8988T (cell line): ENCODE measurements at regions not wholly inside any gene's neighbourhood (a gene's known extent, or its start where the extent isn't known, plus 50 kb on each side); places are given as distances from the start of the nearest gene placed in this dataset.

Experiments used
- DNase-seq: peaks from one replicate; pipeline ENCODE4 v3.0.0; 2011

GRCh38 chr6:163930012-163930411, 515.5 kb downstream of the QKI start:
- DNase-seq = no peak

GRCh38 chr6:163929538-163929937, 515.0 kb downstream of the QKI start:
- DNase-seq = no peak

DNA sequence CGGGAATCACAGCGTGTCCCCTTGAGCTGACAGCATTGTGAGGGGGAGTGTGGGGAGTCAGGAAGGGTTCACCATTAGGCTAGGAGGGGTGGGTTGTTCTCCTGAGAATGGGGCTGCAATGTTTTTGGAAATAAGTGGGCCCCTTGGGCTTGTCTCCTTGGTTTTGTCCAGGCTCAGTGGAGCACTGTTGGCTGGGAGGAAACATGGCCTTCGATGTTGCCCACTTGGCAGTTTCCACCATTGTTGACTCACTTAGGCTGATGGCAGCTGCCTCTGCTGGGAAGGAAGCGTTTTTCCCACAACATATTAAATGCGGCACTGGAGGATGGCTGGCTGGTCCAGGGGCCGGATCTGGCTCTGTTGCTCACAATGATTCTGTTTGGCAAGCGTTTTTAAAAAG, 512.1 kb downstream of the QKI start:
- no peak for DNase-seq

GRCh38 chr6:163925839-163926238, 511.3 kb downstream of the QKI start:
- no peak for DNase-seq

DNA sequence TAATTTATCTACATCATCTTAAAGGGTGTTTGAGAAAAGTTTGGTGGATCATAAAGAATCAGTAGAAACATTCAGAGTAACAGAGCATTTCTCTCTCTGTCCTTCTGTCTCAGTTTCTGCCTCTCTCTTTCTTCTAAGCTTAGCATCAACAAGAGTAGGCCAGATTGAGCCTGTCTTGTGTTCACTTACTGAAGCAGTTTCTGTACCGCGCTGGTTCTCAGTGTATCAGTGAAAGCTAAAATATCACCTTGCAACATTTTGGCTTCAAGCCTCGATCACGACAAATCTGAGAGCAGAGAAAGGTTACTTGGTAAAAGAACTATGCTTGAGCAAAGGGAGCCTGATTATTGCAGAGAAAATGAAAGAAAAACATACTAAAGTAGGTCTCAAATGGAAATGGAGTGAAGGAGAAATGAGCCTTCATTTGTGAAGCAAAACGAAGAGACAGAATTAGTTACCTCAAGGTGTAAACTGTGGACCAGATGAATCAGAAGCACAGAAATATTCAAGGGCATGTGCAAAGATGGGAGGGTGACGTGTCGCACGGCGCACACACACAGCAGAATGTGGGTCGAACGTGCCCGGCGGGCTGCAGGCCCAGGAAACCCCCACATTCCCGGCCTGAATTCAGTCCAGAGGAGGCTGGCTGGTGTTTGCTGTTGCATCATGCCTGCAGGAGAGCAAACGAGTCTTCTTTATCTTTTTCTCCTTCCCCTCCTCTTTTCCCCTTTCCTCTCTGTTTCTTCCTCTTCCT, 509.3 kb downstream of the QKI start:
- no peak for DNase-seq

- DNase-seq = no peak
Observed at GRCh38 chr6:163922562-163922961, 508.0 kb downstream of the QKI start.

GRCh38 chr6:163919652-163920051, 505.1 kb downstream of the QKI start:
- DNase-seq = no peak

DNA sequence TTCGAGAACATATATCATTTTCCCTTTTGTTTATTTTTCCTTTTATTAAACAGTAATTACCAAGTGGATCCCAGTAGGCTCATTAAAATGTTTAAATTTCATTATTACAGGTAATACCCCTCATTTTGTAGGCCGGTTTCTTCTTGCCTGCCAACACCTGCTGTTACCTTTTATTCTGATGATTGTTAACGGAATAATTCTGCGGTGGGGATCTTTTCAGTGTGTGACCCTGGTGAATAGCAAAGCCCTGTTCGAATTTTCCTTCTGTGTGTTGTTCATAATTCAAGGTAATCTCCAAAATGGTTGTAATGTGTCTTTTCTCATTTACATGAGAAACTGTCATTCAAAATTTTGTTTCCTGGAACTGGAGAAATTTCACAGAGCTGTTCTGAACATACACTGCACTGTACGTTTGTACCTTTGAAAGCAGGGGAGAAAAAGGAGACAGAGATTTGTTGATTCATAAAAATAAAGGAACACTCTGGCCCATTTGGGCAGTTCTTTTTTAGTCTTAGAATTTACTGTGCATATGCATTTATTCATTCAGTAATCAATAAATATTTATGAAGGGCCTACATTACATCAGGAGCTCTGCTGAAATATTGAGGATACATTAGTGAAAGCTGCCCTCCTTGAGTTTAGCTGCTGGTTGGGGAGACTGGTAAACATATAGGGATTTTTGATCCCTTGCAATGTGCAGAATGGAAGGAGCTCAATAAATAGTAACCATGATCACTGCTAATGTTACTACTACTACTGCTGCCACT, 502.0 kb downstream of the QKI start:
- DNase-seq = no peak

DNA sequence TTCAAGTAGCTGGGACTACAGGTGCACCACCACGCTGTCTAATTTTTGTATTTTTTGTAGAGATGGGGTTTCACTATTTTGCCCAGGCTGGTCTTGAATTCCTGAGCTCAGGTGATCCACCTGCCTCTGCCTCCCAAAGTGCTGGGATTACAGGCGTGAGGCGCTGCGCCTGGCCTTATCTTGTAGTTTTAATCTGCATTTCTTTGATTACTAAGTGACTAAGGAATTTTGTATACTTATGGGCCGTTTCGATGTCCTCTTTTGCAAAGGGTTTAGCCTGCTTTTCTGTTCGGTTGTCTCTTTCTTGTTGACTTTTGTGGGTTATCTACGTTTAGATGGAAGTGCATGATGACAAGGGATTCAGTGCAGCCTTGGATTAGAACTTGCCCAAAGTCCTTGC, 500.6 kb downstream of the QKI start:
- DNase-seq = no peak

DNA sequence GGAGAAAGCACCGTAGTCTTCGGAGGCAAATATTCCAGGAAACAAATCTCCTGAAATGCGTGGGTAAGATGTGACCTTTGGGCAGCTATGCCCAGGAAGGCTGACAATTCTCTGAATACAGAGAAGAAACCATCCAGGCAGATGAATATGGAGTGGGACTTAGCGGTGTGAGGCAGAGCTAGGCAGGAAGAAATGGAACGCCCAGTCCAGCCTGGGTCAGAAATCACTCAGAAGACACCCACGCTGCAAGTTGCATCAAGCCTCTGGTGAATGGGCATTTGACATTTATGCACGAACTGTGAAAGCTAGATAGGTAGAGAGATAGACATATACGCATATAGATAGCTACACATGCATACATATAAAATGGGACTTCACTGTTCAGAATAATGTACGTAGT, 498.5 kb downstream of the QKI start:
- DNase-seq = no peak

DNA sequence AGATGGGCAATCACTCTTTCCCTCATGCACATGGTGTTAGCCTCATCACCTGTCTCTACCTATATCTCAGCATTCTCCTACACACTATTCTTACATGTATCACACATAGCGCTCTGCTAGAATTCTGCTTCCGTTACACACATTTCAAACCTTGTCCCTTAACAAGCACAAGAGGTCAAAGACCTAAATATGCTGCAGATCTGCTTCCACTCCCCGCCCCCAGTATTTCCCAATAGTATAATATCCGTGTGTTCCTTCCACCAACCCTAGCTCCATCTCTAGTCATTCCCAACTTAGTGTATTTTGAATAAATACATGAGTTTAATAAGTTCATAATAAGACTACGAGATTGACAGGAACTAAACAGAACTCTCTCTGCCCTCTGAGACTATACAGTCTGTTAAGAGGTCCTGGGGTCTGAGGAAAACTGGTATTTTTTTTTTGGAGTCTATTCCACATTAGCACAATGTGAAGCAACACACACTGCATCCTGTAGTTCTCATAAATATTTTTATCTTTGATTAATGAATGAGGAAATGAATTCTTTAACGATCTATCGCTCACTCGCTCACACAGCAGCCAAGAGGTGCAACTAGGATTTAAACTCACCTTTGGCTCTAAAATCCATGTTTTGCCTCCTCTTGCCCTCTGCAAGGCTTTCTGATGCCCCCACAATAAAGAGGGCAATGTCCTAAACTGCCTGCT, 491.6 kb downstream of the QKI start:
- no peak for DNase-seq

GRCh38 chr6:163904186-163904585, 489.7 kb downstream of the QKI start:
- no peak for DNase-seq

GRCh38 chr6:163903541-163903940, 489.0 kb downstream of the QKI start:
- DNase-seq = no peak

DNA sequence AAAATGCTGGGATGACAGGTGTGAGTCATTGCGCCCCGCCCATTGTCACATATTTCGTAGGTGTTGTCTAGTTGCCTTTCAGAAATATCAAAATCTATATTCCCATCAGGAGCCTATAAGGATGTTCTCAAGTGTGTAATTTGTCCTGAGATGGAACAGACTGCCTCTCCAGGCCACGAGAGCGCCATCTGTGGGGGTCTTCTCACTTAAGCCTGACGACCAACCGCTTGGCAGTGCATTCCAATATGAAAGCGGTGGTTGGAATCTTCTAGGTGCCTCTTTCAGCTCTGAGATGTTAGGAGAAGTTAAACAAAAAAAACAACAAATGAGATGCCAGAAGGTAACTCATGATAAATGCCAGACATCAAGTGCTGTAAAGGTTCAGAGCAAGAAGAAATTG, 488.5 kb downstream of the QKI start:
- DNase-seq = no peak

DNA sequence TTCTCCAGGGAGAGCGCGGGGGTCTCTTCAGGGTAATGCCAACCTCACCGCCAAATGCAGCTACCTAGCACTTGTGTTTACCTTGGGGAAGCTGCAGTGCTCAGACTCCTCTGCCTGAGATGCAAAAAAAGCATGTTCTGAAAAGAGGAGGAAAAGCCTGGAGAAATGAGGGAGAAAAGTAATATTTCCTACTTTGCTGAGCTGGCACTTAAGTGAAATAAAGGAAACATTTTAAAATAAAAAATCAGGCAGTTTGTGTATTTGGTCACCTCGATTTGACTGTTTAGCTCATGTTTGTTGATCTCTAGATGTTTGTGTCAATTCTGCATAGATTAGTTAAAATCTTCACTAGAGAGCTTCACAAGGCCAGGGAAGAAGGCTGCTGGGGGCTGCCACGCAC, 487.2 kb downstream of the QKI start:
- no peak for DNase-seq

GRCh38 chr6:163900570-163900969, 486.1 kb downstream of the QKI start:
- no peak for DNase-seq

GRCh38 chr6:163897669-163898068, 483.2 kb downstream of the QKI start:
- DNase-seq = no peak

DNA sequence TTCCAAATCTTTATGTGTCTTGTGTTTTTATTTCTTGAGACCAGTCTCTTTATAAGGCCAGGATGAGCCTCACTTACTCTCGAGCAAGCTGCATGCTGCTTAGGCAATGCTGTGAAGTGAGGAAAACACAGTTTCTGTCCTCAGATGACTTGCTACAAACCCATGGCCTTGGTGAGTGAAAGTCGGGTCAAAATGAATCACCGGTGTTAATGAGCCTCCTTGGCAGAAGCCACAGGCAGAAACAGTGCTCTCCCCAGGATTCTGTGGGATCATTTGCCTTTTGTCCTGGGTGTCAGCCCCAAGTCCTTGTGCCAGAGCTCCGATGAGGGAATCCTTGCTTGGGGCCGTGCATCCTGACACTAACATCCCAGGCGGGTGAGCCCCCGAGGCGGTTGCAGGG, 482.5 kb downstream of the QKI start:
- no peak for DNase-seq

- no peak for DNase-seq
Observed at GRCh38 chr6:163895162-163895561, 480.6 kb downstream of the QKI start.

DNA sequence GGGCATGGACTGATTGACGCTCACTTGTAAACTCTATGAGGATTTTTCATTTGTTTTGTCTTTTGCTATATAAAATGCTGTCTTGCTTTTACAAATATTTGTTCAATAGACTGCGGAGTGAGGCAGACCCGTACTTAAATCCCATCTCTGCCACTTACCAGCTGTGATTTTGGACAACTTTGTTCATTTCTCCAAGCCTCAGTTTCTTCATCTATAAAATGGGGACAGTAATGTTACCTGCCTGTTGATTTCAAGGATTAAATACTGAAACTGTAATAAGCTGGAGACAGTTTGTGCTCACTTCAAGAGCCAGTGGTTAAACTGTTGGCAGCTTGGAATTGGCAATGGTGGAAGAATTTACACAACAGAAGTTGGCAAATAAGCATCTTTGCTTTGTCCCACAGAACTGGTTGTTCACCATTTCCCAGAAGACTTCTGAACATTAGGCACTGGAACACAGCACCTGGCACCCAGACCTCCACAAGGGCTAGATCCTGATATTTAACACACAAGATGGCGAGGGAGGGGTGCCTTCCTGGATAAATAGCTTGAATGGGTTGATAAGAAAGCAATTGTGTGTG, 479.2 kb downstream of the QKI start:
- no peak for DNase-seq

DNA sequence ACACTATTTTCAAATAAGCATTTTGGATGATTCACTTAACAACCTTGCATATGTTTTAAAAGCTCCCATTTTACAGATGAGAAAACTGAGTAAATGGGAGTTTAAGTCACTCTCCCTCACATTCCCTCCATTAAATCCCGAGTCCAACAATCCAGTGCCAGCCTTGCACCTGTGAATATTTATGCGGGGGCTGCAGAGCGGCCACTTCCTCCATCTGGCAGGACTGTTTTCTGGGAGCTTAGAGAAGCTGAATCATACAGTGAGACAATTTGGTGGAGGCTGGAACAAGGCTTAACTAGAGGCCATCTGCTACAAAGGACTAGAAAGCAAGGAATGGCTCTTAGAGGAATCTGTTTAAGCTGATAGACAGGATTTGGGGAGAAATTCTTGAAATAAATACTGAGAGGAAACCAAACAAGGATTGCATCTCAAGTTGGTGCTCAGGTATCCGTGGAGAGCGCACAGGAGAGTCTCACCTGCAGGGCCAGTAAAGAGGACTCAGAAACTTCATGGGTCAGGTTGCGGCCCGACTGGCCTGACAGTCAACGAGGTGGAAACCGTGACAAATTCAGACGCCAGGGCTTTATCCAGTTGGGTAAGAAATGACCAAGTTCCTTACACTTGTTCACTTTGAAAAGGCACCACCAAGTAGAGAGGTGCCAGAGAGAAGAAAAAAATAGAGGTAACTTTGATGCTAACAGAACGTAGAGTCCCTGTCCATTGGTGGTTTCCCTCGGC, 478.5 kb downstream of the QKI start:
- DNase-seq = no peak

- no peak for DNase-seq
Observed at GRCh38 chr6:163889904-163890514, 475.5 kb downstream of the QKI start.
